Left lung (tissue), 4 donors: ENCODE measurements at regions not wholly inside any gene's neighbourhood (a gene's known extent, or its start where the extent isn't known, plus 50 kb on each side); places are given as distances from the start of the nearest gene placed in this dataset.

ENCODE experiments used
- ATAC-seq: fragments of 200-7000 bp; cut with Tn5 transposase; one replicate; pipeline ENCODE4 v1.9.1; 2020; ENCODE audit warnings: moderate library complexity
- DNase-seq, 4 donors: peaks; one replicate each; pipeline ENCODE4 v3.0.0-alpha.2; 2013 to 2020
- H3K27ac ChIP-seq, 2 donors: fragments of 200-600 bp; sonication (generic) in 1 of 2; one replicate each; pipeline versions ENCODE4 v1.5.0 to v1.8.0; 2020 to 2021
- H3K27me3 ChIP-seq, 2 donors: fragments of 200-600 bp; sonication (generic) in 1 of 2; one replicate each; pipeline versions ENCODE4 v1.5.0 to v1.8.0; 2020 to 2021
- H3K36me3 ChIP-seq, 2 donors: fragments of 200-600 bp; sonication (generic) in 1 of 2; one replicate each; pipeline versions ENCODE4 v1.5.0 to v1.8.0; 2020 to 2021
- H3K4me1 ChIP-seq, 2 donors: fragments of 200-600 bp; one replicate each; pipeline ENCODE4 v1.8.0; 2021
- H3K4me3 ChIP-seq, 2 donors: fragments of 200-600 bp; sonication (generic) in 1 of 2; one replicate each; pipeline versions ENCODE4 v1.5.0 to v1.8.0; 2020 to 2021; ENCODE audit warnings: mild to moderate bottlenecking in 1 of 2
- H3K9me3 ChIP-seq, 2 donors: fragments of 200-600 bp; sonication (generic) in 1 of 2; one replicate each; pipeline versions ENCODE4 v1.5.0 to v1.8.0; 2020 to 2021
- CTCF ChIP-seq, 2 donors: fragments of 200-600 bp; sonication (generic) in 1 of 2; IDR thresholded peaks; one replicate each; pipeline versions ENCODE4 v1.5.0 to v1.8.0; 2021; ENCODE audit warnings: antibody characterized with exemption in 2 of 2
- intact Hi-C, 2 donors: fragments of 100-400 bp; cut with DNase I; formaldehyde crosslinking; loops; one replicate each; pipeline versions ENCODE4 v1.11.2 to v1.14.2; 2022
- donor health status: DM: no; HTN: yes; CAD: no.
- donor health status: DM: no; HTN: no; CAD: no.

GRCh38 chr1:25045480-25046193 lies 115.6 kb upstream of the RUNX3 start:
- no peaks in the 10 kb centered on the region for H3K36me3 ChIP-seq
- H3K27me3 ChIP-seq: peaks cover 0 to 26% of the 10 kb centered on the region in 2 donors
- H3K4me1 ChIP-seq: no peaks in the 10 kb centered on the region
- ATAC-seq: no peak
- DNase-seq: no peak
- no peak overlapping the region for H3K27ac ChIP-seq
- intact Hi-C loops: no loop called here
- H3K9me3 ChIP-seq: no peaks in the 10 kb centered on the region
- no peak for TF ChIP-seq CTCF (IDR thresholded peaks at IDR 0.05)
- H3K4me3 ChIP-seq: no peak overlapping the region

GRCh38 chr1:25043228-25043580 lies 113.1 kb upstream of the RUNX3 start:
- Histone ChIP-seq H3K27ac (no peak overlapping the region), H3K4me1 (no peaks in the 10 kb centered on the region), H3K9me3 (no peaks in the 10 kb centered on the region), H3K36me3 (no peaks in the 10 kb centered on the region), H3K4me3 (no peak overlapping the region), H3K27me3 (peaks cover 0 to 38% of the 10 kb centered on the region in 2 donors)
- ATAC-seq: no peak
- intact Hi-C loops: no loop called here
- no peak for TF ChIP-seq CTCF (IDR thresholded peaks at IDR 0.05)
- DNase-seq: no peak

DNA sequence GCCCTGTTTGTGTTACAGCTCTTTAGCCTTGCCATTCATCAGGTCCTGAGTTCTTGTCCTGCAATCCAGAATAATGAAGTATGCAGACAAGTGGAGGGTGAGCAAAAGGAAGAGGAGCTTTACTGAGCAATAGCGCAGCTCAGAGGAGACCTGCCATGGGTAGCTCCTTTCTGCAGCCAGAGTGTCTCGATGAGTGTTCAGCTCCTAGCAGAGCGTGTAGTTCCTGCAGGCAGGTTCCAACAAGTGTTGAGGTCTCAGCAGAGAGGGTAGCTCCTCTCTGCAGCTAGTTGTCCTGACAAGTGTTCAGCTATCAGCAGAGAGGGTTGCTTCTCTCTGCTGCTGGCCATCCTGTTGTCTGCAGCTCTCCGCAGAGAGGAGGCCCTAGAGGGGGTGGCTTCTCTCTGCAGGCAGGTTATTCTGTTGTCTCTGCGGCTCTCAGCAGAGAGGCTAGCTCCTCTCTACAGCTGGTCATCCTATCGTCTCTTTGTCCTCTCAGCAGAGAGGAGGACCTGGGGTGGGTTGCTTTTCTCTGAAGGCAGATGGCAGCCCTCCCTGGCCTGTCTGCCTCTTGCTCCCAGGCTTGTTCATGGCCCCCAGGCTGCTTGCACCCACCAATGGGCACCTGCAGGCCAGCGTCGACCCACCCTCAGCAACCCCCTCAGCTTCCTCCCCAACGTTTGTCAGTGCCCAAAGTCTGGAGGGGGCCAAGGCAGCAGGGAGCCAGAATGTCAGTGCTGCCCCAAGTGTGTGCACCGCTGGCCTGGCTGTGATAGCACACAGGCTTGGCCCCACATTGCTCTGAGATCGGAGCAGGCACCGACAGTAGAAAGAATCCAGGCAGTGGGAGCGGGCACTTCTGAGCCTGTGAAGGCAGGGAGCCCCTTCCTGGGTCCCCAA lies 112.5 kb upstream of the RUNX3 start:
- ATAC-seq: no peak
- no peaks in the 10 kb centered on the region for H3K9me3 ChIP-seq
- no peak for TF ChIP-seq CTCF (IDR thresholded peaks at IDR 0.05)

DNA sequence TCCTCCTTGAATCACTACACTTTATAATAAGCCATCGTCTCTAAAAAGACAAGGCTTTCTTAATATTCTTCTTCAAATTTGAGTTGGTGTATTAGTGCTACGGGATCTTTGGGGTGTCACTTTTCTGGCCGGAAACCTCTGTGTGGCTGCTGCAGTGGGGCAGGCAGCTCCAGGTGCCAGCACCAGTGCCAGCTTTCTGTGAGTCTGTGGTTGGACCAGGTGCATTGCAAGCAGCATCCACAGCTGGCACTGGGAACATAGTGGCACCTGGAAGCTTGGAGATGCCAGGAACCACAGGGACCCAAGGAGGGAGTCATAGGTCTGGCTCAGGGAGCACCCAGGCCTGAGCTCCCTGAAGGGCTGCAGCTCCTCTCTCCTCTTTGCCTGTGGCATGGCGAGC lies 111.8 kb upstream of the RUNX3 start:
- H3K27me3 ChIP-seq: peaks cover 0 to 33% of the 10 kb centered on the region in 2 donors
- TF ChIP-seq CTCF (IDR thresholded peaks at IDR 0.05): no peak
- H3K36me3 ChIP-seq: no peaks in the 10 kb centered on the region
- H3K9me3 ChIP-seq: no peaks in the 10 kb centered on the region
- no peak overlapping the region for H3K4me3 ChIP-seq
- no peak overlapping the region for H3K27ac ChIP-seq
- H3K4me1 ChIP-seq: peaks cover 0 to 6% of the 10 kb centered on the region in 2 donors
- ATAC-seq: no peak
- intact Hi-C loops: no loop called here
- DNase-seq: peak in 1 of 4 donors; percentile 39

More for the DNA sequence above, 112.5 kb upstream of the RUNX3 start:
- intact Hi-C loops: no loop called here
- Histone ChIP-seq H3K4me3 (no peak overlapping the region), H3K36me3 (no peaks in the 10 kb centered on the region), H3K4me1 (no peaks in the 10 kb centered on the region), H3K27ac (no peak overlapping the region), H3K27me3 (peaks cover 0 to 34% of the 10 kb centered on the region in 2 donors)
- peak in 1 of 4 donors; percentile 43 for DNase-seq

- no peak for ATAC-seq
- intact Hi-C loops: no loop called here
- Histone ChIP-seq H3K4me1 (peaks cover 0 to 6% of the 10 kb centered on the region in 2 donors), H3K4me3 (no peak overlapping the region), H3K27ac (no peak overlapping the region), H3K27me3 (peaks cover 0 to 33% of the 10 kb centered on the region in 2 donors), H3K36me3 (no peaks in the 10 kb centered on the region), H3K9me3 (no peaks in the 10 kb centered on the region)
- peak in 1 of 4 donors; percentile 47 for DNase-seq
- TF ChIP-seq CTCF (IDR thresholded peaks at IDR 0.05): no peak
These were observed 110.1 kb upstream of the RUNX3 start for GRCh38 chr1:25040122-25040685.
